HFFc6 (cell line): ENCODE measurements at regions not wholly inside any gene's neighbourhood (a gene's known extent, or its start where the extent isn't known, plus 50 kb on each side); places are given as distances from the start of the nearest gene placed in this dataset.

Experiments used
- DNase-seq: peaks from one replicate; pipeline ENCODE4 v3.0.0-alpha.2; 2018
- H3K27ac Mint-ChIP-seq: 2 replicates; pipeline ENCODE4 v1.8.0; 2020; ENCODE audit warnings: mild to moderate bottlenecking, mixed read lengths
- H3K27me3 Mint-ChIP-seq: 2 replicates; pipeline ENCODE4 v1.8.0; 2021; ENCODE audit warnings: mild to moderate bottlenecking, moderate library complexity, mixed read lengths; ENCODE audit not compliant: insufficient read depth
- H3K36me3 Mint-ChIP-seq: 2 replicates; pipeline ENCODE4 v1.8.0; 2021; ENCODE audit warnings: low read depth, mixed read lengths
- H3K4me1 Mint-ChIP-seq: 2 replicates; pipeline ENCODE4 v1.8.0; 2020; ENCODE audit warnings: low read depth, mixed read lengths
- H3K4me3 Mint-ChIP-seq: 2 replicates; pipeline ENCODE4 v1.8.0; 2020; ENCODE audit warnings: mild to moderate bottlenecking, moderate library complexity, mixed read lengths
- H3K9me3 Mint-ChIP-seq: 2 replicates; pipeline ENCODE4 v1.8.0; 2020; ENCODE audit warnings: mild to moderate bottlenecking, mixed read lengths
- TF ChIP-seq, protein P1 (sequence below): fragments of 200-600 bp; sonication (generic); IDR thresholded peaks from 2 replicates; pipeline ENCODE4 v1.5.0; 2021; ENCODE audit warnings: antibody characterized with exemption, mild to moderate bottlenecking

DNA sequence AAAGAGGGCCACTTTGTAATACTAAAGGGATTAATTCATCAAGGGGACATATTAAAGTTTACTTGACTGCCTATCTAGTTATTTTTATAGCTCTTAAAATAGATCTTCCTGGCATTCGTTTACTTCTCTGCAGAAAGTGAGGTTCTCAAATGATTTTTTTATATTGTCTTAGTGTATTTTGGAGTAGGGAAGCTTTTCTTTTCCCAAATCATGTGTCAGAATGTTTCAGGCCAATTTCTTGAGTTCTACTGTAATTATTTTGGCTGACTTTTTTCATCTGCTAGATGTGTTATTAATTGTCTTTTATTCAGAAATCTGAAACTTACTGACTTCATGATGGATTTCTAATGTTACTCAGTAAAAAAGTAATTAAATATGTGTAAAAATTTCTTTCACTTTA, 60.2 kb upstream of the FBXL7 start:
- no peak overlapping the region for H3K4me3 Mint-ChIP-seq
- H3K27me3 Mint-ChIP-seq, result peaks cover 6% of the 10 kb centered on the region; the same call in 1 of the 2 replicates

DNA sequence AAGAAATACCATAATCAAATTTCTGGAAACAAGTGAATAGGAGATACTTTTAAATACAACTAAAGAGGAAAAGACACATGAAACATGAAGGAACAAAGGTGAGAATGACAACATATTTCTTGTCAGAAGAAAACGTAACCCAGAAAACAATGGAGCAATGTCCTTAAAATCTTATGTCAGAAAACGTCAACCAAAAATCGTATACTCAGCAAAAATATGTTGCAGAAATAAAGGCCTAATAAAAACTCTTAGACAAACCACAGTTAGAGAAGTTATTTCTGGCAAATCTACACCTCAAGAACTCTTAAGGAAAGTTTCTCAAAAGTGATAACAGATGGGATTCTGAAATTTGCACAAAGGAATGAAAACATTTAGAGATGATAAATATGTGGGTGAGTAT, 66.3 kb upstream of the FBXL7 start:
- Mint-ChIP-seq H3K36me3 (no peaks in the 10 kb centered on the region), H3K9me3 (no peaks in the 10 kb centered on the region), H3K4me1 (no peaks in the 10 kb centered on the region), H3K27me3 (peaks cover 4% of the 10 kb centered on the region), H3K4me3 (no peak overlapping the region), H3K27ac (no peak overlapping the region)
- TF ChIP-seq, protein P1, sequence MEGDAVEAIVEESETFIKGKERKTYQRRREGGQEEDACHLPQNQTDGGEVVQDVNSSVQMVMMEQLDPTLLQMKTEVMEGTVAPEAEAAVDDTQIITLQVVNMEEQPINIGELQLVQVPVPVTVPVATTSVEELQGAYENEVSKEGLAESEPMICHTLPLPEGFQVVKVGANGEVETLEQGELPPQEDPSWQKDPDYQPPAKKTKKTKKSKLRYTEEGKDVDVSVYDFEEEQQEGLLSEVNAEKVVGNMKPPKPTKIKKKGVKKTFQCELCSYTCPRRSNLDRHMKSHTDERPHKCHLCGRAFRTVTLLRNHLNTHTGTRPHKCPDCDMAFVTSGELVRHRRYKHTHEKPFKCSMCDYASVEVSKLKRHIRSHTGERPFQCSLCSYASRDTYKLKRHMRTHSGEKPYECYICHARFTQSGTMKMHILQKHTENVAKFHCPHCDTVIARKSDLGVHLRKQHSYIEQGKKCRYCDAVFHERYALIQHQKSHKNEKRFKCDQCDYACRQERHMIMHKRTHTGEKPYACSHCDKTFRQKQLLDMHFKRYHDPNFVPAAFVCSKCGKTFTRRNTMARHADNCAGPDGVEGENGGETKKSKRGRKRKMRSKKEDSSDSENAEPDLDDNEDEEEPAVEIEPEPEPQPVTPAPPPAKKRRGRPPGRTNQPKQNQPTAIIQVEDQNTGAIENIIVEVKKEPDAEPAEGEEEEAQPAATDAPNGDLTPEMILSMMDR, result no peak
- no peak for DNase-seq

More for the DNA sequence above, 60.2 kb upstream of the FBXL7 start:
- no peaks in the 10 kb centered on the region for H3K9me3 Mint-ChIP-seq
- H3K36me3 Mint-ChIP-seq, result no peaks in the 10 kb centered on the region
- TF ChIP-seq, protein P1, result no peak
- DNase-seq, result no peak
- H3K27ac Mint-ChIP-seq, result no peak overlapping the region
- H3K4me1 Mint-ChIP-seq, result no peaks in the 10 kb centered on the region

DNA sequence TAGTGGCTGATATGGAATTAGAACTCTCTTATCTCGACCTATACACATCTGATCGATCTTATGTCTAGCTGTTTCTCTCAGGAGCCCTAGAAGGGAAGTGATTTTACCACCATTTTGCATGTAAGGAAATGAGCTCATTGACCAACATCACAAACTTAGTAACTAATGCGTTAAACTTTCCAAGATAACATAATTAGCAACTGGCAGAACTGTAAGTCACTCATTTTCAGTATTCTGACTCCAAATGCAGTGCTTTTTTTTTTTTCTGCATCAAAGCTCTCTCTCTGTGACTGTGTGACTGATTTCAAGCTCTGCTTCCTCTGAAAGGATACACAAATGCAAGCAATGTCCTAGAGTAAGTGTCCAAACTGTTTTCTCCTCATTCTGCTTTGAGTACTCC, 68.1 kb upstream of the FBXL7 start:
- H3K4me1 Mint-ChIP-seq, result no peaks in the 10 kb centered on the region
- peaks cover 4% of the 10 kb centered on the region for H3K27me3 Mint-ChIP-seq
- no peak overlapping the region for H3K27ac Mint-ChIP-seq
- DNase-seq, result no peak
- no peak overlapping the region for H3K4me3 Mint-ChIP-seq
- TF ChIP-seq, protein P1, result no peak
- no peaks in the 10 kb centered on the region for H3K36me3 Mint-ChIP-seq
- H3K9me3 Mint-ChIP-seq, result no peaks in the 10 kb centered on the region

DNA sequence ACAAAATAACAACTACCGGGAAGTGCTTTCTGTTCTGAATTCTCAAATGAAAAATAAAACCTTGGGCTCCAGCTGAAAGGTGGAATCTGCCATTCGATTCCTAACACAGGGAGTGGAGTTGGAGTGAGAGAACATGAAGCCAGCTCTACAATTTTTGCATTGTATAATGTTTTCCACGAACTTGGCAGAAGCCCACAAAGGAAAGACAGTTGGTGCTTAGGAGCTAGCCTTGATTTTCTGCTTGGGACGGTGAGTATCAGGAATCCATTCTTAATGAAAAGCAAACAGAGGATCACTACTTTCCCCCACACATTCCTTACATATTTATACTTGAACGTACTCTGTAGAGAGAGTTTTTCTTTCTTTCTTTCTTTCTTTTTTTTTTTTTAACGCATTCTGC, 74.2 kb upstream of the FBXL7 start:
- TF ChIP-seq, protein P1, result no peak
- H3K4me3 Mint-ChIP-seq, result peak overlapping the region; percentile 25; the same call in 1 of the 2 replicates
- no peaks in the 10 kb centered on the region; the same call in 1 of the 2 replicates for H3K4me1 Mint-ChIP-seq
- H3K27me3 Mint-ChIP-seq, result peaks cover 3% of the 10 kb centered on the region
- H3K36me3 Mint-ChIP-seq, result no peaks in the 10 kb centered on the region
- DNase-seq, result no peak
- H3K27ac Mint-ChIP-seq, result no peak overlapping the region
- H3K9me3 Mint-ChIP-seq, result no peaks in the 10 kb centered on the region

DNA sequence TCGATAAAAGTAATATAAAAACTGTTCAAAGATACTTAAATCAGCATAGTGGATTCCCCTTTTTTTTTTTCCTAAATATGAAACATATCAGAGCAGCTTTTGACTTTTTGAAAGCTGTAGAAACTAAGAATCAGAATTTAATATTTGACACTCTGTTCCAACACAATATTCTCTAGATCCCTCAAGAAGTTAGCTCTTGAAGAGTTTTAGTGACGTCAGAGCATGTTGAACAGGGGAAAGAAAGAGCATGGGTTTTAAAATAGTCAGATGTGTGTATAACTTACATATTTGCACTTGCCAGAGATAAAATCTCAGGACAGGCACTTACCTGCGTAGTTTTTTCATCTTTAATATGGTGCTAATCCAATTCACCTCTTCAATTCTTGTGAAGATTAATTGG, 75.2 kb upstream of the FBXL7 start:
- Mint-ChIP-seq H3K4me1 (no peaks in the 10 kb centered on the region; the same call in 1 of the 2 replicates), H3K4me3 (no peak overlapping the region), H3K9me3 (no peaks in the 10 kb centered on the region), H3K36me3 (no peaks in the 10 kb centered on the region), H3K27me3 (peaks cover 3% of the 10 kb centered on the region), H3K27ac (no peak overlapping the region)
- TF ChIP-seq, protein P1, result no peak
- no peak for DNase-seq

DNA sequence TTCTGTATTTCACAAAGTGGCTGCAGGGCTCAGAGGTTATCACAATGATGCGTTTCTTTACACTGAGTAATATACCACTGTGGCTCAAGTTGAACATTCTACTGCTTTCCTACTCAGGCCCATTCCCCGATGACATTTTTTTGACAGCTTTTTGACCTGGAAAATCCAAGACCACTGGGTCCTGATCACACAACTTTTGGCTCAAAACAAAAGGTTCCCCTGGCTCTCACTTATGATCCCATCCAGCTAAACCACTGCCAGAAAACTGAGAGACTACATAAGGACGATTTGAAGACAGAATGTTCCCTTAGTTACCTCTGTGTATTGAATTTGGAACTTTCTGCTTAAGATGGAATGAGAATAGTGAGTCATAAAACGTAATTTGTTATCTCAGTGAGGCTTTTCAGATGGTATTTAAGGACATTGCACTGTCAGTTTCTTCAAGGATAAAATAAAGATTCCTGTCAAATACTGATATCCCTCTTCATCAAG, 78.0 kb upstream of the FBXL7 start:
- TF ChIP-seq, protein P1, result no peak
- no peaks in the 10 kb centered on the region; the same call in 1 of the 2 replicates for H3K4me1 Mint-ChIP-seq
- H3K27ac Mint-ChIP-seq, result no peak overlapping the region
- H3K27me3 Mint-ChIP-seq, result peaks cover 3% of the 10 kb centered on the region
- H3K36me3 Mint-ChIP-seq, result no peaks in the 10 kb centered on the region
- no peak overlapping the region for H3K4me3 Mint-ChIP-seq
- no peak for DNase-seq
- H3K9me3 Mint-ChIP-seq, result no peaks in the 10 kb centered on the region
